GM12872 (cell line): ENCODE measurements at regions not wholly inside any gene's neighbourhood (a gene's known extent, or its start where the extent isn't known, plus 50 kb on each side); places are given as distances from the start of the nearest gene placed in this dataset.

ENCODE experiments used
- CTCF ChIP-seq: IDR thresholded peaks from 3 replicates; pipeline ENCODE4 v1.5.1; 2011; ENCODE audit warnings: low read depth, mild to moderate bottlenecking, low read length, moderate library complexity; ENCODE audit not compliant: insufficient read depth

GRCh38 chr7:116322541-116322940, 112.2 kb downstream of the TES start:
- no peak for TF ChIP-seq CTCF

- no peak for TF ChIP-seq CTCF
These were observed 114.2 kb downstream of the TES start for GRCh38 chr7:116324582-116324981.

GRCh38 chr7:116325517-116325916, 115.2 kb downstream of the TES start:
- TF ChIP-seq CTCF = no peak

- no peak for TF ChIP-seq CTCF
These were observed 116.8 kb downstream of the TES start for GRCh38 chr7:116327135-116327534.

- TF ChIP-seq CTCF = no peak
These were observed 117.4 kb downstream of the TES start for GRCh38 chr7:116327752-116328151.

- no peak for TF ChIP-seq CTCF
These were observed 117.8 kb downstream of the TES start for GRCh38 chr7:116328161-116328560.

GRCh38 chr7:116329686-116330503, 119.6 kb downstream of the TES start:
- TF ChIP-seq CTCF = no peak
